Activated CD8-positive, alpha-beta memory T cell treated with anti-CD3 and anti-CD28 coated beads, Interleukin-2, amount 10 ng/mL, durations not matched to agents 7 days and 5 days (primary cell): ENCODE measurements at regions not wholly inside any gene's neighbourhood (a gene's known extent, or its start where the extent isn't known, plus 50 kb on each side); places are given as distances from the start of the nearest gene placed in this dataset.

Source experiments
- ATAC-seq: fragments of 150-1000 bp; cut with Tn5 transposase; one replicate; pipeline ENCODE4 v1.10.0; 2021; ENCODE audit warnings: moderate library complexity
- CTCF ChIA-PET: fragments of 350-600 bp; sonication (Branson Sonifier 250); formaldehyde crosslinking; loops from one replicate; lab custom pipeline; 2021; ENCODE audit warnings: antibody characterized with exemption; lab: Charles Lee
- DNase-seq: peaks from one replicate; pipeline ENCODE4 v3.0.0-alpha.2; 2020
- H3K27ac Mint-ChIP-seq: one replicate; pipeline ENCODE4 v1.8.0; 2021; ENCODE audit warnings: mild to moderate bottlenecking, mixed read lengths
- H3K27me3 Mint-ChIP-seq: one replicate; pipeline ENCODE4 v1.8.0; 2021; ENCODE audit warnings: mixed read lengths
- H3K36me3 Mint-ChIP-seq: one replicate; pipeline ENCODE4 v1.8.0; 2021; ENCODE audit warnings: mild to moderate bottlenecking, mixed read lengths
- H3K4me1 Mint-ChIP-seq: one replicate; pipeline ENCODE4 v1.8.0; 2021; ENCODE audit warnings: mixed read lengths
- H3K4me3 Mint-ChIP-seq: one replicate; pipeline ENCODE4 v1.8.0; 2021; ENCODE audit warnings: mild to moderate bottlenecking, moderate library complexity, mixed read lengths
- H3K9me3 Mint-ChIP-seq: one replicate; pipeline ENCODE4 v1.8.0; 2022; ENCODE audit warnings: low read depth, mixed read lengths

DNA sequence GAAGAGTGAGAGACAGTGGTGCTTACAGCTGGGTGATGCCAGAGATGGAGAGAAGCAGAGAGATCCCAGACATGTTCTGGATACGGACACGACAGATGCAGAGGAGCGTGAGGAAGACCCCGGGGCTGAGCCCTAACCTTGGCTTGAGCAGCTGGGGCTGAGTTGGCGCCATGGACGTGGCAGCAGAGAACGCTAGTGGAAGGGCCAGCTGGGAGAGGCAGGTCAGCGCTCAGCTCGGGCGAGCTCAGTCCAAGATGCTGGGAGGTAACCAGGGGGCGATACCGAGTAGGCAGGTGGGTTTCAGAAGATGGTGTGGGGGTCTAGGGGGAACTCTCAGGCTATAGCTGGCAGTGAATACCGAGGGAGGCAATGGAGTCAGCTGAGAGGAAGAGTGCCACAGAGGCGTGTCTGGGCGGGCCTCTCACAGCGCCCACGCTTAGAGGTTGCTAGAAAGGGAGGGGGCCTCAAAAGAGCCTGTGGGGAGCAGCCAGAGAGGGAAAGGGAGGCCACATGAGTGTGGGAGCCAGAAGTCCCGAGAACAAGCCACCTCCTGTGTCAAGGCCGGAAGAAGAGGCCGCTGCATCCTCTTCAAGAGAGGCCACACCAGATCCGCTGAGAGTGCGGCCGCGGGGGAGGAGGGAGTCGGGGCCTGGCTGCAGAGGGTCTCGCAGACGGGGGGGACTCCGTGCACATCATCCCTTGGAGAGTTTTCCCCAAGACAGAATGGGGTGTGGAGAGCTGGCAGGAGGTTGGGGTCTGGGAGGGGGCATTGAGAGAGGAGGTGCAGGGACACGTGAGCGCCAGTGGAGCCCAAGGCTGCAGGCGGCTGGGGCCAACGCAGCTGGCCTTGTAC, 57.0 kb upstream of the DIO3 start:
- no peak for DNase-seq
- Mint-ChIP-seq H3K27ac (no peak overlapping the region), H3K27me3 (peaks cover 5% of the 10 kb centered on the region), H3K4me3 (no peak overlapping the region), H3K9me3 (no peaks in the 10 kb centered on the region), H3K36me3 (no peaks in the 10 kb centered on the region), H3K4me1 (no peaks in the 10 kb centered on the region)
- no peak for ATAC-seq
- CTCF ChIA-PET = no interaction called here

DNA sequence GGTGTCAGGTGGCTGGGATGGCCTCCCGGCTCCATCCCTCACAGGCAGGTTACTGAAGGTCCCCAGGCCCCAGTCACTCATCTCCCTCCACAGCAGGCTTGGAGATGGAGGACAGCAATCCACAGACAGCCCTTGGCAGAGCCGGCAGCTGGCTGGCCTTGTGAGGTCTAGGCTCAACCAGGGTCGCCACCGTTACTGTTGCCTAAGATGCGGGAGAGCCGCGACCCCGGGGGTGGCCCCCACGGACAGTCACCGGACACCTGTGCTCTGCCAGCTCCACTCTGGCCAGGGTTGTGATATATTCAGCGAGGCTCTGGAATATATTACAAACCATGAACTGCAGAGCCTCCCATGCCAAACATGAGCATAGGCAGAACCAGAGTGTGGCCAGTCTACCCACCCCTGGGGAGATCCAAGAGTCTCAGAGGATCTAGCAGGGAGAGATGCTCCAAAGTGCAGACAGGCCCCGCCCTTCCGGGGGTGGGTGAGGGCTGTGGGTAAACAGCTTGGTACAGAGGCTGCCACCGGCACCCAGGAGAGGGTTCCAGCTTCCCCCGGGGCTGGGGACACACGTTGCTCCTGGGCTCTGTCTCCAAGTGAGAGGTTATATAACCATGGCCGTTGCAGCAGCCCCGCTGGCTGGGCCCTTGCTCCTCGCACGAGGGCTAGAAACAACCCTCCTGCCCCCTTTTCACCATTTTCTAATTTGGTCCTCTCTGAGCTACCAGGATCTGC, 55.9 kb upstream of the DIO3 start:
- no peak overlapping the region for H3K4me3 Mint-ChIP-seq
- ATAC-seq (no peak), DNase-seq (no peak)
- peaks cover 5% of the 10 kb centered on the region for H3K27me3 Mint-ChIP-seq
- H3K27ac Mint-ChIP-seq = no peak overlapping the region
- H3K36me3 Mint-ChIP-seq = no peaks in the 10 kb centered on the region
- H3K4me1 Mint-ChIP-seq = no peaks in the 10 kb centered on the region
- H3K9me3 Mint-ChIP-seq = no peaks in the 10 kb centered on the region
- CTCF ChIA-PET = no interaction called here

DNA sequence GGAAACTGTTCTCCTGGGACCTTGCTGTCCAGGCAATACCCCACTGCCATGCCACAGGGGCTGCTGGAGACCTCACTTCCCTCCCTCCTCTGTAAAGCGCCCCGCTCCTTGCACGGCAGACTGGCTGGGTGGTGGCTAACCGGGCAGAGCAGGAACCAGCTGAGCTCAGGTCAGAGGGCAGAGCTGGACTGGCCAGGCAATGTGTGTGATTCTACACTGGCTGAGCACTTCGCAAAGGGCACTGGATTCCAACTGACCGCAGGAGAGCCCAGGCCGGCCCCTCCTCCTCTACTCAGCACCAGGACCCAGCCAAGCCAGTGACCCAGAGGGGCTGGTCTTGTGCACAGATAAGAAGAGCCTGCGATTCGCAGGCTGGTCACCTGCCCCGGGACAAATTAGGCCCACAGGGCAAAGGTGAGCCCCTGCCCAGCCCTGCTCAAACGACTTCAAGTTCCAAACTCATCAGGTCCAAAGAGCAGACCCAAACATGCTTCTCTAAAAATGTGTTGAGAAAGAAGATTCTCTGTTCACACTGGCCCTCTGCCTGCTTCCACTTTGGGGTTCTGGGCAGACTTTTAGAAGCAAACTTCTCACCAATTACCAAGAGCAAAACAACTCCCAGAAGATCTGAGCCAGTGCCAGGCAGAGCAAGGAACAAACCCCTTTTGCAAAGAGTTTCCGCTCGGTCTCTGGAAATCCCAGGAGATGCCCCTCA, 54.9 kb upstream of the DIO3 start:
- Mint-ChIP-seq H3K36me3 (no peaks in the 10 kb centered on the region), H3K27me3 (peaks cover under 1% of the 10 kb centered on the region), H3K9me3 (no peaks in the 10 kb centered on the region), H3K4me3 (no peak overlapping the region), H3K27ac (no peak overlapping the region), H3K4me1 (no peaks in the 10 kb centered on the region)
- CTCF ChIA-PET = no interaction called here
- ATAC-seq (no peak), DNase-seq (no peak)

DNA sequence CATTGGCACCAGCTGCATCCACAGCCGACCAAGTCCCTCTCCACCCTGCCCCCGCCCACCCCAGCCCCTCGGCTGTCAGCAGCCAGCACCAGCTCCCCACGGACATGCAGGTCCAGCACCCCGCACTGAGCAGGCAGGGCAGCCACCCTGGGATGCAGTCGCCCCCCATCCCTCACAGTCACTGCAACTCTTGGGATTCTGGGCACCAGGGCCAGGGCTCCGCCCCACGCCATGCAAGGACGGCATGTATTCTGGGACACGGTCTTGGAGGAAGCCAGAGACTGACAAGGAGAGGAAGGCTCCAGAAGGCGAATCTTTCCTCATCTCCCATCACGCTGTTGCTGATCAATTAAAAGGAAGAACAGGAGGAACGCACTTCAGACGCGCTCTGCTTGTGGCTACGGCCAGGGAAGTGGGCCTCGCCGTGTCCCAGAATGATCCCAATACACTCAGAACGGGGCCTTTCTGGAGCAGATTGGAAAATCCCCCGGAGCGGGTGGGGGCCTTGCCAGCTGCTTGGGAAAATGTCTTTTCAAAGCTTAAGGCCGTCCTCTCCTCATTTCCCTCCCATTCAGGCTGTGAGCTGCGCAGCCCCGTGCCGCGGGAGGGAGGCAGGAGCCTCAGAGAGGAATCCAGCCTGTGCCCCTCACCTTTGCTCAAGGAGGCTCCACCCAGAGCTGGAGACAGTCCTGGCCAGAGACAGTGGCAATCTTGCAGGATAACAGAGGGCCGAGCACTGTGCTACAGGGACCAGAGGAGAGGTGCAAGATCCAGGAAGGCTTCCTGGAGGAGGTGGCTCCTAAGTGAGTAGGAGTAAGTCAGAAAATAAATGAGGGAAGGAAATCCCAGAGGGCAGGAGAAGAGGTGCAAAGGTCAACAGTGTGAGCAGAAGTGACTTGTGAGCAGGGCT, 54.1 kb upstream of the DIO3 start:
- Mint-ChIP-seq H3K9me3 (no peaks in the 10 kb centered on the region), H3K4me1 (no peaks in the 10 kb centered on the region), H3K27me3 (no peaks in the 10 kb centered on the region), H3K4me3 (no peak overlapping the region), H3K36me3 (no peaks in the 10 kb centered on the region), H3K27ac (no peak overlapping the region)
- CTCF ChIA-PET = no interaction called here
- ATAC-seq (no peak), DNase-seq (no peak)

DNA sequence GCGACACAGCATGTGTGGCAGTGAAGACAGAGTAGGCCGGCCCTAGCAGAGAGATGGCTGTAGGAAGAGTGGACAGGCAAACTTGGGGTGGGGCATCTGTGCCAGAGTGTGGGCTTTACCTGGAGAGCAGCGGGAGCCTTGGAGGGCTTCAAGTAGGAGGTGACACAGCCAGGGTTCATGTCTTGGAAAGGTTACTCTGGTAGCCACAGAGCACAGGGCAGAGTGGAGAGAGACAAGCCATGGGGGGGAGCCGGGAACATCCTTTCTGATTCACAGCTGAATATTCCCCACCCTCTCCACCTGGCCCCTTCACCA, 53.5 kb upstream of the DIO3 start:
- DNase-seq = no peak
- Mint-ChIP-seq H3K27ac (no peak overlapping the region), H3K36me3 (no peaks in the 10 kb centered on the region), H3K4me3 (no peak overlapping the region), H3K9me3 (no peaks in the 10 kb centered on the region), H3K4me1 (no peaks in the 10 kb centered on the region), H3K27me3 (no peaks in the 10 kb centered on the region)
- CTCF ChIA-PET = no interaction called here
- ATAC-seq = no peak

DNA sequence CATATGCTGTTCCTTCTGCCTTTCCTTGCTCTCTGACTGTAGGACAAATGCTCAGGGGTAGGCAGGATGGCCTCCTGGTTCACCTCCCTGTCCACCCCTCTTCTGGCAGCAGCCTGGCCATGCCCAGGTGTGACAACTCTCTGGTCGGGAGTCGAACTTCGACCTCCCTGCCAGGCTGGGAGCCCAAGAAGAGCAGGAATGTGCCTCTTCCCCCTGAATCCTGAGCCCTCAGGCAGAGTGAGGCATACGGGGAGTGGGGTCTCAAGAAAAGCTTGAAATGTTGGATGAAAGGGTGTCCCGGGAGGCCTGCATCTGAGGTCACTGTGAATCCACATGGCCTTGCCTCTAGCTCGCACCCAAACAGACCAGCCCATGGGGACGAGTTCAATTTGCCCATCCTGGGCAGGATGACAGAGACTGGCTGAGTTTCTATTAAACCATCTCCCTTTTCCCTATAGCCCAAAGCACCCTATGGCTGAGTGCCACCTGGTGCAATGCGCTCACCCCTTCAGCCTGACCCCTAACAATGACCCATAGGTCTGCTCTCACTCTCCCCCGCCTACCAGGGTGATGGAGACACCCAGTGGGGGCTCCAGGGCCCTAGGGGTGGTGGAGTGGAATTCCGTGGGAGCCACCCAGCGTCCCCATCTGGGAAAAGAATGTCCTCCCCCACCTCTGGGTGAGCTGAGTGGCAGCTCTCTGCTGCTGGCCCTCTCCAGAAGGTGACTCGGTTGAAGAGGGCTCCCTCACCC, 52.9 kb upstream of the DIO3 start:
- Mint-ChIP-seq H3K4me1 (no peaks in the 10 kb centered on the region), H3K27me3 (no peaks in the 10 kb centered on the region), H3K9me3 (no peaks in the 10 kb centered on the region), H3K4me3 (no peak overlapping the region), H3K36me3 (no peaks in the 10 kb centered on the region), H3K27ac (no peak overlapping the region)
- ATAC-seq (no peak), DNase-seq (no peak)
- CTCF ChIA-PET = no interaction called here

DNA sequence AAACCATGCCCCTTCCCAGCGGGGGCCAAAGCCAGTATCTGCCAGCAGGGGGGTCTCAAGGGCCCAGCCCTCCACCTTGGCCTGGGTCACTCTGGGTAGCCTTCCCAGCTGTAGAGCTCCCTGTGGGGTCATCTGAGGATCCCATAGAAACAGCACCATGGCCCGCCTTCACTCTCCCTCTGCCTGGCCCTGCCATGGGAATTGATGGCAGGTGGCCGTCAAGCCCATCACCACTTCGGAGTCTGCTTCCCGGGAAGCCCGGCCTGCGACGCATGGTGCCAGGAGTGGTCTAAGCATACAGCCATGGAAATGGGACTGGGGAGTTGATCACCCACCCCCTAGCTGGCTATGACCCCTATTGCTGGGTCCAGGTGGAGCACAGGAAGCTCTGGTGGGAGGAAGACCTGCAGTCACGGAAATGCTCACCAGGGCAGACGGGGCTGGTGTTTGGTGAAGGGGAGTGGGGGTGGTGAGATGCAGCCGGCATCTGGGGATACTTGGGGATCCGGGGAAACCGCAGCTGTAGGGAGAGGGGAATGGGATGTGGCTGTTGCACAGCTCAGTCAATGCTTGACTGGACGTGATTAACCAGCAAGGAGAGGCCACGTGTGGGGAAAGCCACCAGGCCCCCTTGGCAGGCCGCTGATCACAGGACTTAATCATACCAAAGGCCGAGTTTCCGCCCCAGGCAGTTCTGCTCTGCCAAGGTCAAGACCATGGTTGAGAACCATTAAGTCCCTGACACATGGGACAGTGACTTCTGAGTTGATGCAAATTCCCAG, 52.2 kb upstream of the DIO3 start:
- Mint-ChIP-seq H3K9me3 (no peaks in the 10 kb centered on the region), H3K36me3 (no peaks in the 10 kb centered on the region), H3K4me3 (no peak overlapping the region), H3K4me1 (no peaks in the 10 kb centered on the region), H3K27ac (no peak overlapping the region), H3K27me3 (no peaks in the 10 kb centered on the region)
- no peak for ATAC-seq
- DNase-seq = no peak
- CTCF ChIA-PET = no interaction called here

DNA sequence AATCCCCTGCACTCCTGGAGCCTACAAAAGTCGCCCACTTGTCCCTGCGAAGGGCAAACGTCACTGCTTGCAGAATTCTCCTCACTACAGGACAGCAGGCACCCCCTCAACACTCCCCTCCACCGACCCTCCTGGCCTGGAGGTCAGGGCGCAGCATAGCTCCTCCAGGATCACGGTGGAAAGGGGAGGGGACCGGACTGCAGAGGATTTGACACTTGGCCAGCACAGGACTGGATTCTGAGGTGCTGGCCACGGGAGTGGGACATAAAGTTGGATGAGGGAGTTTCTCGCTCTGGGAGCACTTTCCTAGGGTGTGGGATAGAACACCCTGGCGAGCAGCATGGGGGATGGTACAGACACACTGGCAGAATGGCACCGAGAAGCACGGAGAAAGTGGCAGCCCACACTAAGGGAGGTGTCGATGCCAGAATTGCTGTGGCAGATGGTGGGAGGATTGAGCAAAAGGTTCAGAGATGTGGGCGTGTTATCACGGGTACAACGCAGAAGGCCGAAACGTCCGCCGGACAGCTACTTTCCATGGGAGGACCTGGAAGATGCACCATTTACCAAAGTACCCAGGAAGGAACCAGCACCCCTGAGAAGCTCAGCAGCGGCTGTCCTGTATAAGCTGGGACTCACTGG, 51.4 kb upstream of the DIO3 start:
- Mint-ChIP-seq H3K27ac (no peak overlapping the region), H3K4me1 (no peaks in the 10 kb centered on the region), H3K36me3 (no peaks in the 10 kb centered on the region), H3K27me3 (no peaks in the 10 kb centered on the region), H3K9me3 (no peaks in the 10 kb centered on the region), H3K4me3 (no peak overlapping the region)
- no peak for DNase-seq
- no peak for ATAC-seq
- CTCF ChIA-PET = no interaction called here

DNA sequence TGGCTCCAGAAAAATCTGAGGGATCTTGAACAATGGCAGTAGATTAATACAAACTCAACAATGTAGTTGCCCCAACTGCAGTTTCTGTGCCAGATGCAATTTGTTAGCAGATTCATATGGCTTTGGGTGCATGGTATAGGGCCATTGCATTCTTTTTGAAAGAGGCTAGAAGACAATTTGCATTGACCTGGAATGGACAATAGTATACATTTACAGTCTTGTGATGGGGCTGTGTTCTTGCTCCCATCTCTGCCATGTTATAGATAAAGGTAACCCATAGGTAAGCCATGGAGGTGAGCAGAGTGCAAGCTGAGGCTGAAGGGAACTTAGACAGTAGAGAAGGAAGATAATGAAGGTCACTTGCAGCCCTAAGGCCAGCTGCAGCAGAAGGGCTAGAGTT, 50.1 kb upstream of the DIO3 start:
- no peaks in the 10 kb centered on the region for H3K27me3 Mint-ChIP-seq

More for the DNA sequence above, 50.1 kb upstream of the DIO3 start:
- Mint-ChIP-seq H3K4me3 (no peak overlapping the region), H3K27ac (no peak overlapping the region), H3K4me1 (no peaks in the 10 kb centered on the region), H3K9me3 (no peaks in the 10 kb centered on the region), H3K36me3 (no peaks in the 10 kb centered on the region)
- ATAC-seq = no peak
- DNase-seq = no peak
- CTCF ChIA-PET = no interaction called here
